ENCODE measurements at regions not wholly inside any gene's neighbourhood (a gene's known extent, or its start where the extent isn't known, plus 50 kb on each side); places are given as distances from the start of the nearest gene placed in this dataset.
"Not testable (repeated sequence)": the region's sequence is repeated elsewhere in the genome, so short reads cannot be mapped to it uniquely, and the experiment has no call there.

GRCh38 chr10:108975459-108976058 lies 947.8 kb downstream of the XPNPEP1 start:
- no peaks in the 10 kb centered on the region for H3K4me1 ChIP-seq (ENCODE audit: insufficient read depth, low read length)
- no peaks in the 10 kb centered on the region for H3K36me3 ChIP-seq (ENCODE audit: insufficient read depth, low read length)
- no peaks in the 10 kb centered on the region for H3K27me3 Mint-ChIP-seq
- H3K36me3 Mint-ChIP-seq: no peaks in the 10 kb centered on the region
- ChIA-PET POLR2A (ENCODE audit: partially characterized antibody) (no interaction called here), CTCF (ENCODE audit: partially characterized antibody) (no interaction called here)
- H3K27me3 ChIP-seq (ENCODE audit: insufficient read depth, low read length): no peaks in the 10 kb centered on the region
- no peak overlapping the region for H3K4me3 Mint-ChIP-seq
- H3K27ac Mint-ChIP-seq: no peak overlapping the region
- peaks cover 0 to 4% of the 10 kb centered on the region in 2 donors for H3K9me3 ChIP-seq (ENCODE audit: control insufficient read depth in 1 of 2, low read length in 2 of 2)
- no peak overlapping the region for H3K4me3 ChIP-seq (ENCODE audit: low read length in 2 of 2)
- no peaks in the 10 kb centered on the region for H3K4me1 Mint-ChIP-seq
- peaks cover 5 to 43% (median 15%) of the 10 kb centered on the region in 8 donors for H3K9me3 Mint-ChIP-seq
- DNase-seq: no peak
- no peak overlapping the region for H3K27ac ChIP-seq (ENCODE audit: low read depth, low read length)
- intact Hi-C loops (cut with micrococcal nuclease): no loop called here

GRCh38 chr10:108970016-108970415 lies 953.3 kb downstream of the XPNPEP1 start:
- no peaks in the 10 kb centered on the region for H3K9me3 ChIP-seq (ENCODE audit: control insufficient read depth in 1 of 2, low read length in 2 of 2)
- H3K4me1 Mint-ChIP-seq: no peaks in the 10 kb centered on the region
- H3K27me3 ChIP-seq (ENCODE audit: insufficient read depth, low read length): no peaks in the 10 kb centered on the region
- H3K36me3 Mint-ChIP-seq: no peaks in the 10 kb centered on the region
- H3K9me3 Mint-ChIP-seq: peaks cover 0 to 31% (median 10%) of the 10 kb centered on the region in 8 donors
- H3K4me3 Mint-ChIP-seq: no peak overlapping the region
- no peak overlapping the region for H3K4me3 ChIP-seq (ENCODE audit: low read length in 2 of 2)
- H3K27ac Mint-ChIP-seq: no peak overlapping the region
- no peak for DNase-seq
- intact Hi-C loops (cut with micrococcal nuclease): no loop called here
- H3K27me3 Mint-ChIP-seq: no peaks in the 10 kb centered on the region
- POLR2A ChIA-PET (ENCODE audit: partially characterized antibody): no interaction called here
- H3K27ac ChIP-seq (ENCODE audit: low read depth, low read length): no peak overlapping the region
- no peaks in the 10 kb centered on the region for H3K36me3 ChIP-seq (ENCODE audit: insufficient read depth, low read length)
- CTCF ChIA-PET (ENCODE audit: partially characterized antibody): interaction anchor here (1.3 kb wide), 1 partner anchor 31 kb away, joined by 3 read pairs; no protein-coding TSS in a partner anchor
- no peaks in the 10 kb centered on the region for H3K4me1 ChIP-seq (ENCODE audit: insufficient read depth, low read length)

GRCh38 chr10:108966411-108966810 lies 956.9 kb downstream of the XPNPEP1 start:
- Histone ChIP-seq H3K4me3 (ENCODE audit: low read length in 2 of 2) (no peak overlapping the region), H3K27me3 (ENCODE audit: insufficient read depth, low read length) (no peaks in the 10 kb centered on the region), H3K4me1 (ENCODE audit: insufficient read depth, low read length) (no peaks in the 10 kb centered on the region), H3K27ac (ENCODE audit: low read depth, low read length) (no peak overlapping the region), H3K36me3 (ENCODE audit: insufficient read depth, low read length) (no peaks in the 10 kb centered on the region), H3K9me3 (ENCODE audit: control insufficient read depth in 1 of 2, low read length in 2 of 2) (peaks cover 0 to 4% of the 10 kb centered on the region in 2 donors)
- intact Hi-C loops (cut with micrococcal nuclease): no loop called here
- H3K27me3 Mint-ChIP-seq: no peaks in the 10 kb centered on the region
- H3K9me3 Mint-ChIP-seq: peaks cover 0 to 11% (median 8%) of the 10 kb centered on the region in 8 donors
- ChIA-PET POLR2A (ENCODE audit: partially characterized antibody) (no interaction called here), CTCF (ENCODE audit: partially characterized antibody) (no interaction called here)
- H3K4me3 Mint-ChIP-seq: no peak overlapping the region
- no peak for DNase-seq
- no peaks in the 10 kb centered on the region for H3K36me3 Mint-ChIP-seq
- H3K27ac Mint-ChIP-seq: no peak overlapping the region
- no peaks in the 10 kb centered on the region for H3K4me1 Mint-ChIP-seq

- intact Hi-C loops (cut with micrococcal nuclease): no loop called here
- DNase-seq: no peak
- Histone ChIP-seq H3K27ac (ENCODE audit: low read depth, low read length) (no peak overlapping the region), H3K4me3 (ENCODE audit: low read length in 2 of 2) (no peak overlapping the region), H3K9me3 (ENCODE audit: control insufficient read depth in 1 of 2, low read length in 2 of 2) (peaks cover 0 to 4% of the 10 kb centered on the region in 2 donors), H3K27me3 (ENCODE audit: insufficient read depth, low read length) (no peaks in the 10 kb centered on the region), H3K36me3 (ENCODE audit: insufficient read depth, low read length) (no peaks in the 10 kb centered on the region), H3K4me1 (ENCODE audit: insufficient read depth, low read length) (no peaks in the 10 kb centered on the region)
- H3K4me1 Mint-ChIP-seq: no peaks in the 10 kb centered on the region
- H3K27ac Mint-ChIP-seq: no peak overlapping the region
- no peaks in the 10 kb centered on the region for H3K27me3 Mint-ChIP-seq
- no peaks in the 10 kb centered on the region for H3K36me3 Mint-ChIP-seq
- no peak overlapping the region for H3K4me3 Mint-ChIP-seq
- ChIA-PET CTCF (ENCODE audit: partially characterized antibody) (no interaction called here), POLR2A (ENCODE audit: partially characterized antibody) (no interaction called here)
- peaks cover 0 to 13% (median 8%) of the 10 kb centered on the region in 8 donors for H3K9me3 Mint-ChIP-seq
Observed at GRCh38 chr10:108966005-108966404, 957.3 kb downstream of the XPNPEP1 start.

- ChIA-PET CTCF (ENCODE audit: partially characterized antibody) (no interaction called here), POLR2A (ENCODE audit: partially characterized antibody) (no interaction called here)
- Histone ChIP-seq H3K27ac (ENCODE audit: low read depth, low read length) (no peak overlapping the region), H3K36me3 (ENCODE audit: insufficient read depth, low read length) (no peaks in the 10 kb centered on the region), H3K4me3 (ENCODE audit: low read length in 2 of 2) (no peak overlapping the region), H3K9me3 (ENCODE audit: control insufficient read depth in 1 of 2, low read length in 2 of 2) (peaks cover 0 to 4% of the 10 kb centered on the region in 2 donors), H3K4me1 (ENCODE audit: insufficient read depth, low read length) (no peaks in the 10 kb centered on the region), H3K27me3 (ENCODE audit: insufficient read depth, low read length) (no peaks in the 10 kb centered on the region)
- intact Hi-C loops (cut with micrococcal nuclease): no loop called here
- DNase-seq: no peak
- no peaks in the 10 kb centered on the region for H3K4me1 Mint-ChIP-seq
- H3K4me3 Mint-ChIP-seq: no peak overlapping the region
- H3K36me3 Mint-ChIP-seq: no peaks in the 10 kb centered on the region
- peaks cover 0 to 9% (median 6%) of the 10 kb centered on the region in 8 donors for H3K9me3 Mint-ChIP-seq
- no peak overlapping the region for H3K27ac Mint-ChIP-seq
- no peaks in the 10 kb centered on the region for H3K27me3 Mint-ChIP-seq
Observed at GRCh38 chr10:108962172-108962571, 961.1 kb downstream of the XPNPEP1 start.

- no peaks in the 10 kb centered on the region for H3K36me3 ChIP-seq (ENCODE audit: insufficient read depth, low read length)
- H3K27me3 Mint-ChIP-seq: no peaks in the 10 kb centered on the region
- ChIA-PET POLR2A (ENCODE audit: partially characterized antibody) (no interaction called here), CTCF (ENCODE audit: partially characterized antibody) (no interaction called here)
- intact Hi-C loops (cut with micrococcal nuclease): no loop called here
- no peak overlapping the region for H3K4me3 ChIP-seq (ENCODE audit: low read length in 2 of 2)
- no peaks in the 10 kb centered on the region for H3K4me1 Mint-ChIP-seq
- no peaks in the 10 kb centered on the region for H3K27me3 ChIP-seq (ENCODE audit: insufficient read depth, low read length)
- H3K9me3 Mint-ChIP-seq: peaks cover 0 to 27% (median 12%) of the 10 kb centered on the region in 8 donors
- no peak overlapping the region for H3K27ac Mint-ChIP-seq
- no peaks in the 10 kb centered on the region for H3K9me3 ChIP-seq (ENCODE audit: control insufficient read depth in 1 of 2, low read length in 2 of 2)
- no peak for DNase-seq
- no peaks in the 10 kb centered on the region for H3K36me3 Mint-ChIP-seq
- no peak overlapping the region for H3K27ac ChIP-seq (ENCODE audit: low read depth, low read length)
- H3K4me1 ChIP-seq (ENCODE audit: insufficient read depth, low read length): no peaks in the 10 kb centered on the region
- H3K4me3 Mint-ChIP-seq: no peak overlapping the region
Observed at GRCh38 chr10:108957681-108958080, 965.6 kb downstream of the XPNPEP1 start.

- ChIA-PET POLR2A (ENCODE audit: partially characterized antibody) (no interaction called here), CTCF (ENCODE audit: partially characterized antibody) (no interaction called here)
- Histone ChIP-seq H3K4me3 (ENCODE audit: low read length in 2 of 2) (no peak overlapping the region), H3K27me3 (ENCODE audit: insufficient read depth, low read length) (no peaks in the 10 kb centered on the region), H3K4me1 (ENCODE audit: insufficient read depth, low read length) (no peaks in the 10 kb centered on the region), H3K36me3 (ENCODE audit: insufficient read depth, low read length) (no peaks in the 10 kb centered on the region), H3K9me3 (ENCODE audit: control insufficient read depth in 1 of 2, low read length in 2 of 2) (no peaks in the 10 kb centered on the region), H3K27ac (ENCODE audit: low read depth, low read length) (no peak overlapping the region)
- Mint-ChIP-seq H3K27me3 (no peaks in the 10 kb centered on the region), H3K4me3 (no peak overlapping the region), H3K36me3 (no peaks in the 10 kb centered on the region), H3K9me3 (peaks cover 4 to 30% (median 15%) of the 10 kb centered on the region in 8 donors), H3K4me1 (no peaks in the 10 kb centered on the region), H3K27ac (no peak overlapping the region)
- DNase-seq: no peak
- intact Hi-C loops (cut with micrococcal nuclease): no loop called here
Observed at GRCh38 chr10:108956149-108956548, 967.2 kb downstream of the XPNPEP1 start.

GRCh38 chr10:108920029-108920428 lies 1003.3 kb downstream of the XPNPEP1 start:
- H3K4me1 ChIP-seq (ENCODE audit: insufficient read depth, low read length); H3K36me3 Mint-ChIP-seq; DNase-seq; intact Hi-C loops (cut with micrococcal nuclease); POLR2A ChIA-PET (ENCODE audit: partially characterized antibody); H3K27ac Mint-ChIP-seq; H3K27ac ChIP-seq (ENCODE audit: low read depth, low read length); H3K9me3 ChIP-seq (ENCODE audit: control insufficient read depth in 1 of 2, low read length in 2 of 2); H3K4me1 Mint-ChIP-seq; H3K27me3 ChIP-seq (ENCODE audit: insufficient read depth, low read length); H3K36me3 ChIP-seq (ENCODE audit: insufficient read depth, low read length); H3K4me3 ChIP-seq (ENCODE audit: low read length in 2 of 2); H3K4me3 Mint-ChIP-seq; H3K27me3 Mint-ChIP-seq: not testable (repeated sequence)
- peaks cover 0 to 19% (median 11%) of the 10 kb centered on the region in 8 donors for H3K9me3 Mint-ChIP-seq
- CTCF ChIA-PET (ENCODE audit: partially characterized antibody): interaction anchor here (2.1 kb wide), 1 partner anchor 11 kb away, joined by 5 read pairs; no protein-coding TSS in a partner anchor
